SK-N-SH (cell line): ENCODE measurements at regions not wholly inside any gene's neighbourhood (a gene's known extent, or its start where the extent isn't known, plus 50 kb on each side); places are given as distances from the start of the nearest gene placed in this dataset.
A peak's percentile ranks its signal among the peaks of the same experiment; 100 is the strongest.
"Not testable (repeated sequence)": the region's sequence is repeated elsewhere in the genome, so short reads cannot be mapped to it uniquely, and the experiment has no call there.

Experiments
- CTCF ChIA-PET: fragments of 300-600, 350-600 bp; formaldehyde crosslinking; extraction: SDS; loops from one replicate; lab custom pipeline; 2021; lab: Yijun Ruan, JAX
- POLR2A ChIA-PET: fragments of 350-600 bp; sonication (Branson Sonifier 250); formaldehyde crosslinking; extraction: SDS; loops from one replicate; lab custom pipeline; 2020; ENCODE audit warnings: antibody characterized with exemption, inconsistent platforms; lab: Yijun Ruan, JAX
- DNase-seq: peaks from one replicate; pipeline ENCODE4 v3.0.0; 2012
- H2AFZ ChIP-seq: fragments of 200-600 bp; sonication (generic); 2 replicates; pipeline ENCODE4 v1.8.1; 2016; ENCODE audit warnings: antibody characterized with exemption, mild to moderate bottlenecking, low read depth
- H3F3A ChIP-seq: fragments of 200-600 bp; sonication (generic); replicated peaks from 2 replicates; pipeline ENCODE3; 2016; ENCODE audit warnings: antibody characterized with exemption, mild to moderate bottlenecking; ENCODE audit not compliant: insufficient read depth
- H3K27ac ChIP-seq, 2 experiments: fragments of 200-500 bp in 1 of 2; fragments of 200-600 bp in 1 of 2; sonication (Bioruptor generic) in 1 of 2; sonication (generic), shearing (Covaris generic) in 1 of 2; 2 replicates each; pipeline versions ENCODE4 v1.5.1 to v1.6.1; 2014 to 2016; ENCODE audit warnings: low read depth in 2 of 2, inconsistent platforms in 1 of 2, low read length in 1 of 2, mild to moderate bottlenecking in 1 of 2, mixed read lengths in 1 of 2
- H3K27me3 ChIP-seq: fragments of 200-600 bp; sonication (generic), shearing (Covaris generic); 2 replicates; pipeline ENCODE4 v1.6.1; 2016; ENCODE audit warnings: mixed run types; ENCODE audit not compliant: insufficient read depth
- H3K36me3 ChIP-seq, 2 experiments: fragments of 200-500 bp in 1 of 2; fragments of 200-600 bp in 1 of 2; sonication (Bioruptor generic) in 1 of 2; sonication (generic) in 1 of 2; replicated peaks in 1 of 2; 2 replicates each; pipeline versions ENCODE3 to v1.5.1; 2014 to 2016; ENCODE audit warnings: low read length in 1 of 2, mild to moderate bottlenecking in 1 of 2; ENCODE audit not compliant: insufficient read depth in 2 of 2, control insufficient read depth in 1 of 2
- H3K4me1 ChIP-seq, 2 experiments: fragments of 200-500 bp in 1 of 2; fragments of 200-600 bp in 1 of 2; sonication (Bioruptor generic) in 1 of 2; sonication (generic), shearing (Covaris generic) in 1 of 2; 2 replicates each; pipeline versions ENCODE4 v1.5.1 to v1.6.1; 2014 to 2016; ENCODE audit warnings: low read depth in 1 of 2, low read length in 1 of 2, mixed run types in 1 of 2; ENCODE audit not compliant: insufficient read depth in 2 of 2, control insufficient read depth in 1 of 2
- H3K4me2 ChIP-seq: fragments of 200-600 bp; sonication (generic), shearing (Covaris generic); 2 replicates; pipeline ENCODE4 v1.6.1; 2017; ENCODE audit warnings: mixed run types
- H3K4me3 ChIP-seq, 2 experiments: fragments of 200-500 bp in 1 of 2; fragments of 200-600 bp in 1 of 2; sonication (Bioruptor generic) in 1 of 2; sonication (generic), shearing (Covaris generic) in 1 of 2; 2 replicates each; pipeline versions ENCODE4 v1.5.1 to v1.8.1; 2014 to 2016; ENCODE audit warnings: low read depth in 2 of 2, inconsistent platforms in 1 of 2, low read length in 1 of 2, mild to moderate bottlenecking in 1 of 2, mixed read lengths in 1 of 2, moderate library complexity in 1 of 2
- H3K79me2 ChIP-seq: fragments of 200-600 bp; sonication (generic); 2 replicates; pipeline ENCODE4 v1.8.1; 2017; ENCODE audit warnings: mild to moderate bottlenecking; ENCODE audit not compliant: insufficient read depth
- H3K9ac ChIP-seq: fragments of 200-600 bp; sonication (generic); 2 replicates; pipeline ENCODE4 v1.6.1; 2017; ENCODE audit warnings: mixed run types
- H3K9me2 ChIP-seq: fragments of 200-600 bp; sonication (generic); 2 replicates; pipeline ENCODE4 v1.6.1; 2017; ENCODE audit warnings: mixed run types
- H3K9me3 ChIP-seq: fragments of 200-600 bp; sonication (generic); 2 replicates; pipeline ENCODE4 v1.6.1; 2017; ENCODE audit warnings: mixed run types, mild to moderate bottlenecking, moderate library complexity
- H4K20me1 ChIP-seq: fragments of 200-600 bp; sonication (generic); 2 replicates; pipeline ENCODE4 v1.6.1; 2017; ENCODE audit warnings: mild to moderate bottlenecking, mixed run types; ENCODE audit not compliant: insufficient read depth
- CHD2 ChIP-seq: fragments of 150-350 bp; IDR thresholded peaks from 2 replicates; pipeline ENCODE4 v1.6.1; 2018; ENCODE audit warnings: low read length; ENCODE audit not compliant: partially characterized antibody
- ELF1 ChIP-seq: IDR thresholded peaks from 2 replicates; pipeline ENCODE4 v1.4.0; 2012
- EP300 ChIP-seq, 2 experiments: IDR thresholded peaks; 2 replicates each; pipeline versions ENCODE4 v1.4.0 to v1.6.1; 2012; ENCODE audit warnings: borderline replicate concordance in 1 of 2, low read depth in 1 of 2, low read length in 1 of 2
- MAX ChIP-seq: IDR thresholded peaks from 2 replicates; pipeline ENCODE4 v1.4.0; 2012; ENCODE audit warnings: low read depth
- MEF2A ChIP-seq: IDR thresholded peaks from 2 replicates; pipeline ENCODE4 v1.4.0; 2012; ENCODE audit warnings: low read depth, borderline replicate concordance
- MXI1 ChIP-seq: IDR thresholded peaks from 2 replicates; pipeline ENCODE4 v1.6.1; 2012; ENCODE audit warnings: mild to moderate bottlenecking, low read depth, low read length, improper control_type of control experiment
- NFIC ChIP-seq: IDR thresholded peaks from 2 replicates; pipeline ENCODE4 v1.4.0; 2012; ENCODE audit warnings: borderline replicate concordance
- NRF1 ChIP-seq: IDR thresholded peaks from 2 replicates; pipeline ENCODE4 v1.6.1; 2012; ENCODE audit warnings: low read depth, mild to moderate bottlenecking, low read length
- POLR2AphosphoS5 ChIP-seq: IDR thresholded peaks from 2 replicates; pipeline ENCODE4 v1.6.1; 2012; ENCODE audit warnings: low read depth, low read length
- RFX5 ChIP-seq: IDR thresholded peaks from 2 replicates; pipeline ENCODE4 v1.6.1; 2012; ENCODE audit warnings: mild to moderate bottlenecking, improper control_type of control experiment, low read length
- RXRA ChIP-seq: IDR thresholded peaks from 2 replicates; pipeline ENCODE4 v1.4.0; 2012; ENCODE audit warnings: low read depth, mild to moderate bottlenecking, borderline replicate concordance
- SMC3 ChIP-seq: IDR thresholded peaks from 2 replicates; pipeline ENCODE4 v1.6.1; 2012; ENCODE audit warnings: low read depth, low read length, improper control_type of control experiment
- TAF1 ChIP-seq: IDR thresholded peaks from 2 replicates; pipeline ENCODE4 v1.6.1; 2012; ENCODE audit warnings: low read depth, mild to moderate bottlenecking, low read length, moderate library complexity, borderline replicate concordance
- TCF12 ChIP-seq: IDR thresholded peaks from 2 replicates; pipeline ENCODE4 v1.4.0; 2012
- USF1 ChIP-seq: IDR thresholded peaks from 2 replicates; pipeline ENCODE4 v1.4.0; 2012; ENCODE audit warnings: low read depth, borderline replicate concordance
- WGBS: methylation state at CpG from one replicate; pipeline ENCODE4 v1.1.6; 2017; ENCODE audit warnings: low lambda C conversion rate; 5-methylcytosine and 5-hydroxymethylcytosine counted together
- TF ChIP-seq, protein P1 (sequence below): IDR thresholded peaks from 2 replicates; pipeline ENCODE4; 2012
- TF ChIP-seq, protein P2 (sequence below): fragments of 150-350 bp; IDR thresholded peaks from 2 replicates; pipeline ENCODE4 v1.6.1; 2017; ENCODE audit warnings: antibody characterized with exemption, low read length, low read depth, borderline replicate concordance

- no peak; the same call in 1 of the 2 replicates for TF ChIP-seq MAX
- no peak for TF ChIP-seq TAF1
- no peak for TF ChIP-seq CHD2
- TF ChIP-seq, protein P1, sequence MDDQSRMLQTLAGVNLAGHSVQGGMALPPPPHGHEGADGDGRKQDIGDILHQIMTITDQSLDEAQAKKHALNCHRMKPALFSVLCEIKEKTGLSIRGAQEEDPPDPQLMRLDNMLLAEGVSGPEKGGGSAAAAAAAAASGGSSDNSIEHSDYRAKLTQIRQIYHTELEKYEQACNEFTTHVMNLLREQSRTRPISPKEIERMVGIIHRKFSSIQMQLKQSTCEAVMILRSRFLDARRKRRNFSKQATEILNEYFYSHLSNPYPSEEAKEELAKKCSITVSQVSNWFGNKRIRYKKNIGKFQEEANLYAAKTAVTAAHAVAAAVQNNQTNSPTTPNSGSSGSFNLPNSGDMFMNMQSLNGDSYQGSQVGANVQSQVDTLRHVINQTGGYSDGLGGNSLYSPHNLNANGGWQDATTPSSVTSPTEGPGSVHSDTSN = peak; percentile 40
- peak in 1 of 2 experiments; percentile 63; a peak in 1 of 4 replicates for TF ChIP-seq EP300 (IDR thresholded peaks at IDR 0.05; ENCODE audit: borderline replicate concordance in 1 of 2, low read depth in 1 of 2, low read length in 1 of 2)
- TF ChIP-seq MXI1 = no peak
- TF ChIP-seq RXRA = no peak
- no peak for TF ChIP-seq NRF1
- TF ChIP-seq POLR2AphosphoS5 = no peak
- TF ChIP-seq NFIC = peak; percentile 3; the same call in 1 of the 2 replicates
- no peak for TF ChIP-seq USF1
- TF ChIP-seq, protein P2, sequence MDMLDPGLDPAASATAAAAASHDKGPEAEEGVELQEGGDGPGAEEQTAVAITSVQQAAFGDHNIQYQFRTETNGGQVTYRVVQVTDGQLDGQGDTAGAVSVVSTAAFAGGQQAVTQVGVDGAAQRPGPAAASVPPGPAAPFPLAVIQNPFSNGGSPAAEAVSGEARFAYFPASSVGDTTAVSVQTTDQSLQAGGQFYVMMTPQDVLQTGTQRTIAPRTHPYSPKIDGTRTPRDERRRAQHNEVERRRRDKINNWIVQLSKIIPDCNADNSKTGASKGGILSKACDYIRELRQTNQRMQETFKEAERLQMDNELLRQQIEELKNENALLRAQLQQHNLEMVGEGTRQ = no peak
- TF ChIP-seq SMC3 = no peak
- no peak; the same call in none of the 2 replicates for TF ChIP-seq TCF12
These were observed 139.2 kb downstream of the ASMT start (continued) for GRCh38 chrX:1754077-1754476.

DNA sequence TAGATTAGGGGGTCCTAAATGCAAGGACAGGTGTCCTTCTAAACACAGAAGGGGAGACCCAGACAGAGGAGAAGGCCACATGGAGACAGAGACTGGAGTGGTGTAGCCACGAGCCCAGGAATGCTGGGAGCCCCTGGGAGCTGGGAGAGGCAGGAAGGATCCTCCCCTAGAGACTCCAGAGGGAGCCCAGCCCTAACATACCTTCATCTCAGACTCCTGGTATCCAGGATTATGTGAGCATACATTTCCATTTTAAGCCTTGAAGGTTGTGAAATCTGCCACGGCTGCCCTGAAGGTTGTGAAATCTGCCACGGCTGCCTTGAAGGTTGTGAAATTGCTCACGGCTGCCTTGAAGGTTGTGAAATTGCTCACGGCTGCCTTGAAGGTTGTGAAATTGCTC lies 148.4 kb downstream of the ASMT start:
- Histone ChIP-seq H3K9me2 (no peaks in the 10 kb centered on the region), H3K4me1 (no peaks in the 10 kb centered on the region), H3K9me3 (no peaks in the 10 kb centered on the region), H3K4me2 (no peak overlapping the region), H3K4me3 (no peak overlapping the region), H3K27me3 (no peaks in the 10 kb centered on the region; the same call in 1 of the 2 replicates), H2AFZ (no peak overlapping the region), H3K79me2 (no peaks in the 10 kb centered on the region), H3K9ac (no peak overlapping the region), H3K27ac (no peak overlapping the region), H3F3A (no peaks in the 10 kb centered on the region), H3K36me3 (no peaks in the 10 kb centered on the region), H4K20me1 (no peaks in the 10 kb centered on the region)
- TF ChIP-seq MEF2A = no peak
- TF ChIP-seq RFX5 = no peak
- TF ChIP-seq EP300 (IDR thresholded peaks at IDR 0.05; ENCODE audit: borderline replicate concordance in 1 of 2, low read depth in 1 of 2, low read length in 1 of 2) = no peak
- TF ChIP-seq ELF1 = no peak
- no peak for TF ChIP-seq NFIC
- 23% methylated on average over 2 of the region's 5 CpGs for WGBS
- ChIA-PET CTCF (no interaction called here), POLR2A (no interaction called here)
- no peak for DNase-seq

GRCh38 chrX:1764883-1765364 lies 150.1 kb downstream of the ASMT start:
- H3K9me2 ChIP-seq, CTCF ChIA-PET, H2AFZ ChIP-seq, H3K36me3 ChIP-seq, H3K4me2 ChIP-seq, H3K4me1 ChIP-seq, H4K20me1 ChIP-seq, H3K4me3 ChIP-seq, H3K9ac ChIP-seq, H3K27ac ChIP-seq, DNase-seq, H3K27me3 ChIP-seq, H3F3A ChIP-seq, POLR2A ChIA-PET, H3K79me2 ChIP-seq, H3K9me3 ChIP-seq: not testable (repeated sequence)
- WGBS = 39% methylated on average over 14 of the region's 19 CpGs
